Mesenchymal stem cell (in vitro differentiated cells and primary cell): ENCODE measurements at regions not wholly inside any gene's neighbourhood (a gene's known extent, or its start where the extent isn't known, plus 50 kb on each side); places are given as distances from the start of the nearest gene placed in this dataset.

Experiments used
- DNase-seq: peaks from one replicate; pipeline ENCODE4 v3.0.0-alpha.2; 2013
- H2AFZ ChIP-seq: one replicate; pipeline ENCODE4 v1.6.1; 2013; ENCODE audit warnings: low read depth, mild to moderate bottlenecking, control low read depth, inconsistent platforms, low read length, moderate library complexity
- H2AK5ac ChIP-seq: 2 replicates; pipeline ENCODE4 v1.6.1; 2013; ENCODE audit warnings: low read length, moderate library complexity, mild to moderate bottlenecking, inconsistent platforms; ENCODE audit not compliant: severe bottlenecking
- H2BK120ac ChIP-seq: one replicate; pipeline ENCODE4 v1.6.1; 2013; ENCODE audit warnings: low read depth, mild to moderate bottlenecking, inconsistent platforms, low read length, moderate library complexity
- H2BK12ac ChIP-seq, 2 experiments: one replicate each; pipeline ENCODE4 v1.6.1; 2013; ENCODE audit warnings: inconsistent platforms in 2 of 2, low read length in 2 of 2, mild to moderate bottlenecking in 2 of 2, moderate library complexity in 2 of 2, control low read depth in 1 of 2
- H2BK15ac ChIP-seq: one replicate; pipeline ENCODE4 v1.6.1; 2013; ENCODE audit warnings: mild to moderate bottlenecking, low read depth, inconsistent platforms; ENCODE audit not compliant: poor library complexity, severe bottlenecking
- H2BK5ac ChIP-seq: 2 replicates; pipeline ENCODE4 v1.6.1; 2013; ENCODE audit warnings: low read depth, mild to moderate bottlenecking, low read length, control low read depth, inconsistent platforms; ENCODE audit not compliant: poor library complexity, severe bottlenecking
- H3K14ac ChIP-seq, 2 experiments: one replicate each; pipeline ENCODE4 v1.6.1; 2013; ENCODE audit warnings: inconsistent platforms in 2 of 2, low read length in 2 of 2, control low read depth in 1 of 2, mild to moderate bottlenecking in 1 of 2, moderate library complexity in 1 of 2
- H3K18ac ChIP-seq, 2 experiments: one replicate each; pipeline ENCODE4 v1.6.1; 2013; ENCODE audit warnings: inconsistent platforms in 2 of 2, low read length in 2 of 2, control low read depth in 1 of 2, low read depth in 1 of 2, mild to moderate bottlenecking in 1 of 2
- H3K23ac ChIP-seq, 2 experiments: one replicate each; pipeline ENCODE4 v1.6.1; 2013; ENCODE audit warnings: inconsistent platforms in 2 of 2, low read length in 2 of 2, mild to moderate bottlenecking in 2 of 2, moderate library complexity in 2 of 2, control low read depth in 1 of 2
- H3K27ac ChIP-seq: 2 replicates; pipeline ENCODE4 v1.5.1; 2013; ENCODE audit warnings: mild to moderate bottlenecking, moderate library complexity, low read length, control low read depth, inconsistent platforms; ENCODE audit not compliant: poor library complexity, severe bottlenecking
- H3K27me3 ChIP-seq, 2 experiments: 2 replicates each; pipeline versions ENCODE4 v1.6.1 to v1.7.0; 2013; ENCODE audit warnings: low read length in 2 of 2, mild to moderate bottlenecking in 2 of 2, moderate library complexity in 2 of 2, control low read depth in 1 of 2, inconsistent platforms in 1 of 2; ENCODE audit not compliant: control insufficient read depth in 1 of 2, insufficient read depth in 1 of 2
- H3K36me3 ChIP-seq, 2 experiments: 2 replicates each; pipeline versions ENCODE4 v1.6.1 to v1.7.0; 2013; ENCODE audit warnings: low read length in 2 of 2, control low read depth in 1 of 2, inconsistent platforms in 1 of 2, low read depth in 1 of 2, mild to moderate bottlenecking in 1 of 2; ENCODE audit not compliant: insufficient read depth in 2 of 2, control insufficient read depth in 1 of 2
- H3K4ac ChIP-seq, 2 experiments: one replicate each; pipeline ENCODE4 v1.6.1; 2013; ENCODE audit warnings: inconsistent platforms in 2 of 2, low read length in 2 of 2, mild to moderate bottlenecking in 2 of 2, moderate library complexity in 2 of 2, control low read depth in 1 of 2, low read depth in 1 of 2
- H3K4me1 ChIP-seq: 2 replicates; pipeline ENCODE4 v1.6.1; 2013; ENCODE audit warnings: low read depth, low read length, control low read depth; ENCODE audit not compliant: control insufficient read depth, insufficient read depth
- H3K4me2 ChIP-seq: 2 replicates; pipeline ENCODE4 v1.6.1; 2013; ENCODE audit warnings: low read length, mild to moderate bottlenecking, inconsistent platforms; ENCODE audit not compliant: poor library complexity, severe bottlenecking
- H3K4me3 ChIP-seq, 2 experiments: 2 replicates each; pipeline versions ENCODE4 v1.5.1 to v1.7.0; 2013; ENCODE audit warnings: low read length in 2 of 2, mild to moderate bottlenecking in 2 of 2, control low read depth in 1 of 2, low read depth in 1 of 2; ENCODE audit not compliant: insufficient read depth in 1 of 2
- H3K79me1 ChIP-seq: replicated peaks from 2 replicates; pipeline ENCODE4 v1.6.1; 2013; ENCODE audit warnings: mild to moderate bottlenecking, control low read depth, low read length, inconsistent platforms; ENCODE audit not compliant: poor library complexity, severe bottlenecking
- H3K9ac ChIP-seq: 2 replicates; pipeline ENCODE4 v1.7.0; 2013; ENCODE audit warnings: mild to moderate bottlenecking, low read length, moderate library complexity
- H3K9me3 ChIP-seq: 2 replicates; pipeline ENCODE4 v1.7.0; 2013; ENCODE audit warnings: mild to moderate bottlenecking, low read length; ENCODE audit not compliant: control insufficient read depth
- H4K8ac ChIP-seq: one replicate; pipeline ENCODE4 v1.6.1; 2013; ENCODE audit warnings: inconsistent platforms, mild to moderate bottlenecking, low read length, moderate library complexity
- H4K91ac ChIP-seq: one replicate; pipeline ENCODE4 v1.6.1; 2013; ENCODE audit warnings: mild to moderate bottlenecking, low read length, inconsistent platforms
- WGBS: methylation state at CpG from one replicate; pipeline ENCODE4 v1.1.7; 2013; ENCODE audit warnings: mixed read lengths; 5-methylcytosine and 5-hydroxymethylcytosine counted together

- Histone ChIP-seq H3K27ac (no peak overlapping the region), H3K14ac (no peak overlapping the region), H2BK120ac (no peak overlapping the region), H2BK15ac (no peak overlapping the region), H2BK12ac (no peak overlapping the region), H3K79me1 (no peaks in the 10 kb centered on the region), H3K18ac (no peak overlapping the region), H3K9ac (no peak overlapping the region), H4K8ac (no peak overlapping the region), H3K4me1 (peaks cover 2% of the 10 kb centered on the region), H3K23ac (no peak overlapping the region), H3K4me3 (no peak overlapping the region), H3K4me2 (no peak overlapping the region), H2AFZ (no peak overlapping the region), H2AK5ac (no peak overlapping the region), H3K4ac (no peak overlapping the region), H3K27me3 (no peaks in the 10 kb centered on the region), H4K91ac (no peak overlapping the region), H3K36me3 (no peaks in the 10 kb centered on the region), H2BK5ac (no peak overlapping the region), H3K9me3 (no peaks in the 10 kb centered on the region)
- WGBS: 91% methylated on average over 3 of the region's 4 CpGs
- DNase-seq: no peak
These were observed 347.6 kb upstream of the RUNX1 start for GRCh38 chr21:35396655-35397054.

DNA sequence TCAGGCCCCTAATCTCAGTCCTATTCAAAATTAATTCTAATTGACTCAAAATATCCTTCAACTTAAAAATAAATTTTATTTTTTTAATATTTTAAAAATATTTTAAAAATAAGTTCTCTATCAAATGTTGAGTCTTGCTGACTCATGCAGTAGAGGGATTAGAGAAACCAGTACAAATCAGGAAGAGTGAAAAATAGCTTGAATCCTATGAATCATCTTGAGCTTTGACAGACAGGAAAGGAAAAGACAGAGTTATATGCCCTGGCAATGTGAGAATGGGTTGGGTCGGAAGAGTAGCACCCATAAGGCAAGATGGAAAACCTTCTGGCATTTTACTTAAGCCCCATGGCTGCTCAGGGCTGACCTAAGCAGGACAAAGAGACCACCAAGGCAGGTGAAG, 346.6 kb upstream of the RUNX1 start:
- Histone ChIP-seq H3K4ac (no peak overlapping the region), H2AFZ (no peak overlapping the region), H3K4me3 (no peak overlapping the region), H4K8ac (no peak overlapping the region), H2BK5ac (no peak overlapping the region), H2BK12ac (peak overlapping the region in 1 of 2 experiments; percentile 8), H3K23ac (no peak overlapping the region), H3K27me3 (no peaks in the 10 kb centered on the region), H3K4me1 (peaks cover 2% of the 10 kb centered on the region), H3K4me2 (no peak overlapping the region), H2AK5ac (peak overlapping the region; percentile 17), H3K79me1 (no peaks in the 10 kb centered on the region), H3K27ac (no peak overlapping the region), H3K18ac (no peak overlapping the region), H3K9me3 (no peaks in the 10 kb centered on the region), H3K36me3 (no peaks in the 10 kb centered on the region), H4K91ac (no peak overlapping the region), H3K14ac (no peak overlapping the region), H3K9ac (no peak overlapping the region), H2BK15ac (no peak overlapping the region), H2BK120ac (no peak overlapping the region)
- DNase-seq: no peak
- 63% methylated on average over 1 of the region's 1 CpG for WGBS

- Histone ChIP-seq H2BK120ac (no peak overlapping the region), H3K14ac (no peak overlapping the region), H3K4me1 (peaks cover 2% of the 10 kb centered on the region), H3K9me3 (no peaks in the 10 kb centered on the region), H3K4ac (peak overlapping the region in 1 of 2 experiments; percentile 37), H3K36me3 (no peaks in the 10 kb centered on the region), H2AK5ac (no peak overlapping the region), H3K4me2 (no peak overlapping the region), H3K23ac (no peak overlapping the region), H2BK5ac (no peak overlapping the region), H2AFZ (no peak overlapping the region), H3K79me1 (no peaks in the 10 kb centered on the region), H3K27me3 (no peaks in the 10 kb centered on the region), H3K18ac (peak overlapping the region in 1 of 2 experiments; percentile 29), H2BK12ac (peak overlapping the region in 1 of 2 experiments; percentile 38), H2BK15ac (no peak overlapping the region), H3K27ac (no peak overlapping the region), H4K91ac (no peak overlapping the region), H4K8ac (no peak overlapping the region), H3K9ac (no peak overlapping the region), H3K4me3 (no peak overlapping the region)
- DNase-seq: no peak
- 86% methylated on average over 4 of the region's 7 CpGs for WGBS
These were observed 345.7 kb upstream of the RUNX1 start for GRCh38 chr21:35394634-35395369.

DNA sequence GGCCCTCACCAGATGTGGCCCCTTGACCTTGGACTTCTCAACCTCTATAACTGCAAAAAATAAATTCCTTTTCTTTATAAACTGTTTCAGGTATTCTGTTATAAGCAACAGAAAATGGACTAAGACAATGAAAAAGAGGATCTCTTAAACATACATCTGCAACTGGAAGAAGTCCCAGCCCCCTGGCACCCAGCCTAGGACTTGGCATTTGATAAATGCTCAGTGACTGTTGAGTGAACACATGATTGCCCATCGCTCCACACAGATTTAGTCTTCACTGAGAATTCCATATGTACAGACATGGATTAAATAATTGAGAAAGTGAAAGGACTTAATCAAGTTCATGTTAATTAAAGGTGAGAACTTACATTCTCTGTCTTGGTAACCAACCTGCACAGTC, 344.9 kb upstream of the RUNX1 start:
- Histone ChIP-seq H3K9ac (no peak overlapping the region), H2AFZ (no peak overlapping the region), H3K79me1 (no peaks in the 10 kb centered on the region), H4K91ac (no peak overlapping the region), H2AK5ac (no peak overlapping the region), H2BK12ac (no peak overlapping the region), H2BK15ac (no peak overlapping the region), H3K14ac (no peak overlapping the region), H3K36me3 (no peaks in the 10 kb centered on the region), H2BK120ac (no peak overlapping the region), H3K18ac (no peak overlapping the region), H3K27ac (no peak overlapping the region), H3K4me1 (peaks cover 2% of the 10 kb centered on the region), H3K23ac (no peak overlapping the region), H3K27me3 (no peaks in the 10 kb centered on the region), H3K4me2 (no peak overlapping the region), H4K8ac (no peak overlapping the region), H3K9me3 (no peaks in the 10 kb centered on the region), H3K4me3 (no peak overlapping the region), H2BK5ac (no peak overlapping the region), H3K4ac (no peak overlapping the region)
- no CpG with 5 or more reads among the region's 1 CpG for WGBS
- no peak for DNase-seq
